ENCODE measurements at regions not wholly inside any gene's neighbourhood (a gene's known extent, or its start where the extent isn't known, plus 50 kb on each side); places are given as distances from the start of the nearest gene placed in this dataset.
"Not testable (repeated sequence)": the region's sequence is repeated elsewhere in the genome, so short reads cannot be mapped to it uniquely, and the experiment has no call there.

- intact Hi-C loops (cut with DNase I); DNase-seq: not testable (repeated sequence)
Observed at GRCh38 chr6:3672339-3672738, 79.2 kb downstream of the PXDC1 start.

GRCh38 chr6:3671382-3671781 is 80.1 kb downstream of the PXDC1 start:
- intact Hi-C loops (cut with DNase I): no loop called here
- DNase-seq: no peak

GRCh38 chr6:3670356-3670755 is 81.2 kb downstream of the PXDC1 start:
- no peak for DNase-seq
- intact Hi-C loops (cut with DNase I): no loop called here

GRCh38 chr6:3669916-3670315 is 81.6 kb downstream of the PXDC1 start:
- intact Hi-C loops (cut with DNase I): no loop called here
- DNase-seq: no peak

- intact Hi-C loops (cut with DNase I): no loop called here
- peak in 39 of 42 donors; percentile 8 to 79 (median 58) for DNase-seq
Observed at GRCh38 chr6:3665608-3666007, 85.9 kb downstream of the PXDC1 start.

GRCh38 chr6:3664625-3665041 is 86.9 kb downstream of the PXDC1 start:
- intact Hi-C loops (cut with DNase I): no loop called here
- no peak for DNase-seq

- DNase-seq: no peak
- intact Hi-C loops (cut with DNase I): no loop called here
Observed at GRCh38 chr6:3663811-3664210, 87.7 kb downstream of the PXDC1 start.

- DNase-seq: no peak
- intact Hi-C loops (cut with DNase I): no loop called here
Observed at GRCh38 chr6:3663081-3663480, 88.4 kb downstream of the PXDC1 start.

GRCh38 chr6:3661390-3661789 is 90.1 kb downstream of the PXDC1 start:
- intact Hi-C loops (cut with DNase I): no loop called here
- DNase-seq: no peak

GRCh38 chr6:3660473-3660872 is 91.0 kb downstream of the PXDC1 start:
- no peak for DNase-seq
- intact Hi-C loops (cut with DNase I): no loop called here

- intact Hi-C loops (cut with DNase I): no loop called here
Observed at GRCh38 chr6:3659748-3660147, 91.8 kb downstream of the PXDC1 start.

GRCh38 chr6:3656076-3656475 is 95.4 kb downstream of the PXDC1 start:
- DNase-seq: peak in 30 of 42 donors; percentile 29 to 85 (median 52)
- intact Hi-C loops (cut with DNase I): no loop called here

More at GRCh38 chr6:3659748-3660147, 91.8 kb downstream of the PXDC1 start:
- DNase-seq: peak in 1 of 42 donors; percentile 13

- no peak for DNase-seq
- intact Hi-C loops (cut with DNase I): no loop called here
Observed at GRCh38 chr6:3654898-3655297, 96.6 kb downstream of the PXDC1 start.

GRCh38 chr6:3654436-3654835 is 97.1 kb downstream of the PXDC1 start:
- DNase-seq: peak in 1 of 42 donors; percentile 27
- intact Hi-C loops (cut with DNase I): no loop called here

GRCh38 chr6:3653528-3654070 is 97.9 kb downstream of the PXDC1 start:
- intact Hi-C loops (cut with DNase I): no loop called here
- peak in 1 of 42 donors; percentile 26 for DNase-seq

GRCh38 chr6:3651698-3652229 is 99.7 kb downstream of the PXDC1 start:
- intact Hi-C loops (cut with DNase I): no loop called here

GRCh38 chr6:3650959-3651697 is 100.4 kb downstream of the PXDC1 start:
- intact Hi-C loops (cut with DNase I): no loop called here
- peak in 1 of 42 donors; percentile 21 for DNase-seq

More at GRCh38 chr6:3651698-3652229, 99.7 kb downstream of the PXDC1 start:
- DNase-seq: peak in 1 of 42 donors; percentile 31

GRCh38 chr6:3650076-3650958 is 101.2 kb downstream of the PXDC1 start:
- intact Hi-C loops (cut with DNase I): no loop called here
- peak in 1 of 42 donors; percentile 36 for DNase-seq

- intact Hi-C loops (cut with DNase I): no loop called here
- no peak for DNase-seq
Observed at GRCh38 chr6:3648724-3649123, 102.8 kb downstream of the PXDC1 start.

Measured in head of caudate nucleus (tissue), 42 donors.